ENCODE measurements at regions not wholly inside any gene's neighbourhood (a gene's known extent, or its start where the extent isn't known, plus 50 kb on each side); places are given as distances from the start of the nearest gene placed in this dataset.
"Not testable (repeated sequence)": the region's sequence is repeated elsewhere in the genome, so short reads cannot be mapped to it uniquely, and the experiment has no call there.

DNA sequence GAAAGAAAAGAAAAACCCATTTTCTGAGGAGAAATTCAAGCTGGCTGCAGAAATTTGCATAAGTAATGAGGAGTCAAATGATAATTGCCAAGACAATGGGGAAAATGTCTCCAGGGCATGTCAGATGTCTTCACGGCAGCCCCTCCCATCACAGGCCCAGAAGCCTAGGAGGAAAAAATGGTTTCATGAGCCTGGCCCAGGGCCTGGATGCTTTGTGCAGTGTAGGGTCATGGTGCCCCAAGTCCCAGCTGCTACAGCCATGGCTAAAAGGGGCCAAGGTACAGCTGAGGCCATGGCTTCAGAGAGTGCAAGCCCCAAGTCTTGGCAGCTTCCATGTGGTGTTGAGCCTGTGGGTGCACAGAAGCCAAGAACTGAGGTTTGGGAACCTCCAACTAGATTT, 283.9 kb upstream of the PREP start:
- not testable (repeated sequence) for DNase-seq

DNA sequence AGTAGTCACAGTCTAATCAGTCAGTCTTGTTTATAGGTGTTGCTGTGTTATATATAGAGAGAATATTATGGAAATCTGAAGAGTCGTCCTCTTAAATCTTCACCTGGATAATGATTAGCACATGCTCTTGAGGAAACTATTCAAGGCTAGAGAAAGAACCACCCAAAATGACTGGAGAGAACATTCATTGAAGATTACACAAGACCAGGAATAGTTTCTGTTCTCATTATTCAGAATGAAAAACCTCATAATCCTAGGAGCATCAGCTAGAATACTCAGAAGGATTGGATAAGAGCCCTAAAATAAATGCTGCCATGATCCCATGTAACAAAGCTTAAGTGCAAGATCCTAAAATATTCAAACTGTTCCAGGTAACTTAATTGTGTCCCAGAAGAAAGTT, 278.2 kb upstream of the PREP start:
- no peak for DNase-seq

GRCh38 chr6:105680131-105680530, 277.2 kb upstream of the PREP start:
- DNase-seq, result no peak

GRCh38 chr6:105678516-105678915, 275.6 kb upstream of the PREP start:
- no peak for DNase-seq

DNA sequence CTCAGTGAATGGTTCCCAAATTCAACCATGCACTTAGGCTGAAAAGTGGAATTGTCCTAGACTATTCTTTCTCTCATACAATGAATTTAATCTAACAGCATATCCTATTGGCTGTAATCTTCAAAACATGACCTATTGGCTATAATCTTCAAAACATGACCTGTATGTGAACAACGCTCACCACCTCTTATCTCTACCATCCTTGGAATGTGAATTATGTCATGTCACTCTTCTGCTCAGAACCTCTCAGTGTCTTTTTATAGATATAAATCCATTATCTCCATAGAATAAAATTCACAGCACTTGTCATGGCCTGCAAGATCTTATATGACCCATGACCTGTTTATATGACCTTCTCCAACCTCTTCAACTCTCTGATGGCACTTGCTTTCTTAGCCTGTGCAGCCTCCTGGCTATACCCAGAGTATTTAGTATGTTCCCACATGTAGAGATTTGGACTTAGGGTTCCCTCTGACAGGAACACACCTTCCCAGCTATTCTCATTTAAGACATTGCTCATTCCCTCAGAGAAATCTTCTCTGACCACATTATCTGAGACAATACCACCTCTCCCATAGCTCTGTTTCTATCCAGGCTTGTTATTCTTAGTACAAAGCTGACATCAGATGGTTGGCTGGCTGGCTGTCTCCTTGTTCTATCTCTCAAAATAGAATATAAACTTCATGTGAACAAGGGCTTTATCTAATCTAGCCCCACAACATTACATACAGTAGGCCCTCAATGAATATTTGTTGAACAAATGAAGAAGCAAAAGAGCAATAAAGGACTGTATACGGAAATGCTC, 275.0 kb upstream of the PREP start:
- no peak for DNase-seq

DNA sequence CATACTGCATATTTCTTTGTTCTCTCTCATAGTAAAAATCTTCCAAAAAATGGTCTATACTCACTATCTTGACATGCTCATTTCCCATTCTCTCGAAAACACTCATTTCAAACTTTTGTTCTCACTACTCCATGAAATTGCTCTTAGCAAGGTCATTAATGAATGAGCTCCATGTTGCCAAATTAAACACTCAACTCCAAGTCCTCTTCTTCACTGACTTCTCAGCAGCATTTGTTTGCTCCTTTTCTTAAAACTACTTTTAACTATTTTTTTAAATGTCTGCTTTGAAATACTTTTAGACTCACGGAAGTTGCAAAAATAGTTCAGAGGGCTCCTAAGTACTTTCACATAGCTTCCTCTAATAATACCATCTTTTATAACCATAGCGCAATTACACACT, 274.0 kb upstream of the PREP start:
- no peak for DNase-seq

DNA sequence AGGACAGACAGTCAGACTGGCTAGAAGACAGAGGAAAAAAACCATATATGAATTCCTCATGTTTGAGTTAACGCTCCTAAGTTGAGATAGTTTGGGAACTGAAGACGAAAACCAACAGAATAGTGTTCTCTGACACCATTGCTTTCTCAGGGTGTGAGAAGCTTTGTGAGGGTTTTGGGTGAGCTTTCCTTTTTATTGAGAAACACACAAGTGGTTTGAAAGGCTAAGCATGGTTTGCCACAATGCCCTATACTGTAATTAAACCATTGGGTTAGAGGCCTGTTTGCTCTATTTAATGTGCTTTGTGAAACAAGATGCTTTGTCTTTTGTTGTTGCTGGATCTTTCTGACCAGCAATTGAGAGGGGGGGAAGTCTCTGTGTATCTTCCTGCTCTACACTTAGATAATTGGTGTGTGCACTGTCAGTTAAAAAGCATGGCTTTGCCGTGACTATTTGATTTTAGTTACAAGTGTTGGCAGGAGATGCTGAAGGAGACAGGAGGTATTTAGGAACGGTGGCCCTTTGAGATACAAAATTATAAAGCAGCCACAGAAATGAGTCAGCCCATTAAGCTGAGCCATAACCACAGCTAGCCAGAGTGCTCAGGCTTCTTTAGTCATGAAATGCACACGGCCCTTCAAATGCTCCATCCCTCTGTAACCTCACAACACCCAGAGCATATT, 273.0 kb upstream of the PREP start:
- DNase-seq, result peak; percentile 21

DNA sequence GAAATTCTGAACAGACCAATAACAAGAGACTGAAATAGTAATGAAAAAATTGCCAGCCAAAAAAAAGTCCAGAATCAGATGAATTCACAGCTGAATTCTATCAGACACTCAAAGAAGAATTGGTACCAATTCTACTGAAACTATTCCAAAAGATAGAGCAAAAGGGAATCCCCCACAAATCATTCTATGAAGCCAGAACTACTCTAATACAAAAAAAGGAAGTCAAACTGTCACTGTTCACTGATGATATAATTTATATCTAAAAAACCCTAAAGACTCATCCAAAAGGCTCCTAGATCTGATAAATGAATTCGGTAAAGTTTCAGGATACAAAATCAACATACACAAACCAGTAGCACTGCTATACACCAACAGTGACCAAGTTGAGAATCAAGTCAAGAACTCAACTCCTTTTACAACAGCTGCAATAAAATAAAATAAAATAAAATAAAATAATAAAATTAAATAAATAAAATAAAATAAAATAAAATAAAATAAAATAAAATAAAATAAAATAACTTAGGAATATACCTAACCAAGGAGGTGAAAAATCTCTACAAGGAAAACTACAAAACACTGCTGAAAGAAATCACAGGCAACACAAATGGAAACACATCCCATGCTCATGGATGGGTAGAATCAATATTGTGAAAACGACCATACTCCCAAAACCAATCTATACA, 270.1 kb upstream of the PREP start:
- not testable (repeated sequence) for DNase-seq

- no peak for DNase-seq
These were observed 266.4 kb upstream of the PREP start for GRCh38 chr6:105669232-105669631.

- no peak for DNase-seq
These were observed 264.2 kb upstream of the PREP start for GRCh38 chr6:105667056-105667455.

DNA sequence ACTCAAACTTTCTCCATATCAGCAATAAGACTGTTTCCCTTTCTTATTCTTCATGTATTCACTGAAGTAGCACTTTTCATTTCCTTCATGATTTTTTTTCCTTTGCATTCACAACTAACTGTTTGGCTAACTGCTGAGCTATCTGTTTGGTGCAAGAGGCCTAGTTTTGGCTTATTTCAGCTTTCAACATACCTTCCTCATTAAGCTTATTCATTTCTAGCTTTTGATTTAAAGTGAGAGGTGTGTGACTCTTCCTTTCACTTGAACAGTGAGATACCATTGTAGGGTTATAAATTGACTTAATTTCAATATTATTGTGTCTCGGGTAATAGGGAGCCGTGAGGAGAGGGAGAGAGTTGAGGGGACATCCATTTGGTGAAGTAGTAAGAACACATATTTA, 262.0 kb upstream of the PREP start:
- no peak for DNase-seq

- DNase-seq, result no peak
These were observed 249.1 kb upstream of the PREP start for GRCh38 chr6:105651969-105652368.

DNA sequence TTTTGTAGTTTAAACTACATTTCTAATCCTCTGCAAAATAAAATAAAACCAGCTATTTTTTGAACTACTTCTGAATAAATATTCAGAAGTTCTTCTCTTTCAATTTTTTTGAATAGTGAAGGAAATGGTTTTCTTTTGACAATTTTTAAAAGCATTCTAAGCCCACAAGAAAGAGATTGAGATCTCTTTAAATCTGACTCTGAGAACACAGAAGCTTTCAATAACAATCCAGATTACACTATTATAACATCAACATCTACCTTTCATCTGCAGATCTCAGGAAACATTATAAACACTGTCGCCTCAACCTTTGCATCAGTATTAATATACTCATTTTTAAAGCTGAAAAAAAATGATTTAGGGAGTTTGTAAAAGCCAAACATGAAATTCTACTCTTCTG, 247.5 kb upstream of the PREP start:
- no peak for DNase-seq

DNA sequence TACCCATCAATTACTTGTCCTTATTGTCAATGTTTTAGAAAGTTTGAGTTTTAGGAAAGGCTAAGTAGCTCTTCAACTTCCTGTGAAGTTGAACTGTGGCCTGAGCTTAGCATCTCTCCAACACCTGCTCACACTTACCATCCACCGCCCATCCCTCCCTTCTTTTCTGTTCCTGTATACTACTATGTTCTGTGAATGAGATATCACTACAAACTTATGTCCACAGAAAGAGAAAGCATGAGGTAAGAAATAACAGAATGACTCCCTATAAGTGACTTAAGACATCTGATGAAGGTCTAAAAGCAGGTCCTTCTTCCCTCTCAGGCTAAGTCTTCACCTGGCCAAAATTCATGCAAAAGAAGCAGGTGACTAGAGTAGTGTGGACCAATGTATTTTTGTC, 246.3 kb upstream of the PREP start:
- DNase-seq, result no peak

GRCh38 chr6:105648276-105648675, 245.4 kb upstream of the PREP start:
- DNase-seq, result no peak

DNA sequence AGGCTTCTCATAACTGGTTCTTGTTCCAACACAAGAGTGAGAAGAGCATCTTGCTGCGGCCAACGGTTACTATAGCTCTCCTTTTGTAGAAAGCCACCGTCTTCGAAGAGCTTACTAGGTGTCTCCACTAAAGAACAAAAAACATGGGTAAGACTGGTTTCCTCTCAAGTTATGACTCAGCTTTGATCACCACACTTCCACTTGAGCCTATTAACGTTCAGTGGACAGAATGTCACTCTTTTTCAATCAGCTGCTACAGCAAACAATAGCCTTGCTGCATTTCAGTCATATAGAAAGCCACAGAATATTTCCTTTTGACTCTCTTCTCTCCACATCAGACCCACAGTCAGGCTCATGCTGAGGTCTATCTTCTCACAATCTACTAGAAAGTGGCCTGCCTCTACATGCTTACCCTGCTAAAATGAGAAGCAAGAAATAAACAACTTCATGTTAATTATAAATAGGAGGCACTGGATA, 243.5 kb upstream of the PREP start:
- no peak for DNase-seq

- no peak for DNase-seq
These were observed 243.1 kb upstream of the PREP start for GRCh38 chr6:105645958-105646357.

DNA sequence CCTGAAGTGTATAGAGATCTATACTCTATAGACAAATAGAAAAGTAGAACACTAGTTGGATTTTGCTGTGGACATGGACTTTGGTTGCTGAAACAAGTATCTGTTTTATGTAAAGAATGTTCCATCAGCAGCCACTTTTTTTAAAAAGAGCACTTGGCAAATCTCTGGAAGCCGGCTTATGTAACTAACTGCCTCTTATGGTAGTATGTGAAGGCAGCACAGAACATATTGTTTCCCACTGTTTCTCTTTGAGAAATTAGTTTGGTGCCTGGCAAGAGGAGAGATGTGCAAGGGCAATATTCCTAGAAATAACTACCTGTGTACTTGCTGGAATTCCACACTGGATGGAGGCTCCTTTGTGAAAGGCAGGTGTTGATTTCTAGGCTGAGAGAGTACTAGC, 242.3 kb upstream of the PREP start:
- DNase-seq, result no peak

DNA sequence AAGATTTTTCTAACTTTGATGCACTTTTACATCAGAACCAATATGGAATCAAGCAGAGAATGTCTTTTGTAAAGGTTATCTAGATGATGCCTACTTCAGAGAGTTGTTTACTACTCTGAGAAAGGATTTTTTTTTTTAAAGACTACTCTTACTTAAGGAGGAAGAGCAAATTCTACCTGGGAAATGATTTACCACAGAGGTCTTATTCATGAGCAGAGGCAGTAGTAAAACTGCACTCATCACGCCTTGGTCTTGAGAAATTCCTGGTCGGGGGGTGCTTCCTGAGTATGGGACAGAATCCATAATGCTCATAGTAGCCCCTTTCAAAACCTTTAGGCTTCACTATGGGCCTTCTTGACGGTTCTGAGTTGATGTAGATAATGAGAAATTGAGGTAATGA, 241.8 kb upstream of the PREP start:
- no peak for DNase-seq

- DNase-seq, result no peak
These were observed 241.2 kb upstream of the PREP start for GRCh38 chr6:105644073-105644489.

DNA sequence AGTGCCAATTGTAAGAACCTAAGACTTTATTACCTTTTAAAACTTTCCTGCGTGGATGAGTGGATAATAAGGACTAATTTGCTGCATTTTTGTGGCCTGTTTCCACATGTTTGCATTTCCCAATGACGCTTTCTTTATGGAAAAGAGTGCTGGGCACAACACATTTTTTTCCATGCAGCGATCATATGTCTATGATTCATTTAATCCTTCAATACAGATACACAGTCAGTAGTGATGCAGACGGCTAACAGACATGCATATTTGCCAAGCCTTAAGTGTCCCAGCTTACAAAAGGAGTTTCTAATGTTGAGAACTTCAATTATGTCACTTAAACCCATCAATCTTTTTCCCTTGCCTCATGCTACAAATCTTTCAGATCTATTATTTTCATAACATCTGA, 239.8 kb upstream of the PREP start:
- no peak for DNase-seq

DNA sequence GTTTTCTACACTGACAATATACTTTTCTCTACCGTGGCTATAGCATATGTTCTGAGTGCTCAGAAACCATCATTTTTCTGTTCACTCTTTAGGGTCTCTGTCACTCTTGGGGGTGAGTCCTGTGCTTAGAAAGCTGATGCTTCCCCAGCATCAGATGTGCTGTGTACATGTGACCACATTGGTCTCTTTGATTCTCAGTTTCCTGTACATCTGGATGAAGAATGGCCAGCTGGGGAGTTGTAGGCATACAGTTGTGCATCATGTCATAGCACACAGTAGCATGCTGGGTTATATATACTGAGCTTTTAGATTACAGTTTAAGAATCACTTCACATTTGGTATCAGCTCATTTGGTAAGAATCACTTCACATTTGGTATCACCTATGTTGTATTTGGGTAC, 238.6 kb upstream of the PREP start:
- no peak for DNase-seq

GRCh38 chr6:105639124-105639523, 236.2 kb upstream of the PREP start:
- no peak for DNase-seq

DNA sequence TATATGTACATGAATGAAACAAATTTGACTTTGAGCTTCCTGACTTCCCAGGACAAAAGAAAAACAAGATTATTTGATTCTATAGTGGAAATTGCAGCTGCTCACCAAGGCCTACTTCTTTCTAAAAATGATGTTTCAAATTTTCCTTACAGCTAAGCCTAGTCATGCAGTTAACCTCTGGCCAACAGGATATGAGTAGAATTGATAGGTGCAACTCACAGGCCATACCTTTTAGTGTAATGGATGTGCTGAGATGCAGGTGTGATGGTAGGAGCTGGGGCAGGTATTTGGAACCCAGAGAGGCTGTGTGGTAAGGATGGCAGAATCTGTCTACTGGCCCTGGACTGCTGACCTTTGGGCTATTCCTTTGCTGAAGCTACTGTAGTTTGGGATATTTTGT, 230.9 kb upstream of the PREP start:
- DNase-seq, result no peak

Measured in NCI-H1417 treated with DMSO at 0.1 percent for 48 hours (cell line).